C4-2B (cell line): ENCODE measurements at regions not wholly inside any gene's neighbourhood (a gene's known extent, or its start where the extent isn't known, plus 50 kb on each side); places are given as distances from the start of the nearest gene placed in this dataset.

Experiments used
- H3K27ac ChIP-seq: fragments of 450-650 bp; 2 replicates; pipeline ENCODE4 v1.5.1; 2017
- CTCF ChIP-seq: fragments of 450-650 bp; conservative IDR thresholded peaks from 2 replicates; pipeline ENCODE4 v1.5.1; 2017; ENCODE audit warnings: mild to moderate bottlenecking
- ZFX ChIP-seq: fragments of 450-650 bp; IDR thresholded peaks from 2 replicates; pipeline ENCODE4 v1.6.1; 2017

GRCh38 chr14:49954171-49954631, 61.3 kb downstream of the ARF6 start:
- H3K27ac ChIP-seq = no peak overlapping the region
- no peak for TF ChIP-seq CTCF
- TF ChIP-seq ZFX = no peak

DNA sequence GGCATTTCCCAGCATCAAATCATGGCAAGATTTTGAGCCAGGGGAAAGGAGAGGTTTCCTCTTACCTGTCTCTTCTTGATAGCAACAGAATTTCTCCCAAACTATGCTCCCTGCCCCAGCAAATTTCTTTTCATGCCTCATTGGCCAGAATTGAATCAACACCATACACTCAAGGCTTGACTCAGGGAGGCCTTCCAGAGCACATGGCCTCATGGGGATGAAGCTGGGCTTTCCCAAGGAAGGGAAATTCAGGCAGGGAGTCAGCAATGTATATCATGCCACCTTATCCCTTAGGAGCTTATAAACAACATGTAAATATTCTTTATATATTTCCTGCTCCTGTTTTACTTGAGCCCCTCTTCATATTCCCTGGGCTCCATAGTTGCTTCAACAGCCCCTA, 62.1 kb downstream of the ARF6 start:
- no peak for TF ChIP-seq CTCF
- no peak for TF ChIP-seq ZFX
- no peak overlapping the region for H3K27ac ChIP-seq

DNA sequence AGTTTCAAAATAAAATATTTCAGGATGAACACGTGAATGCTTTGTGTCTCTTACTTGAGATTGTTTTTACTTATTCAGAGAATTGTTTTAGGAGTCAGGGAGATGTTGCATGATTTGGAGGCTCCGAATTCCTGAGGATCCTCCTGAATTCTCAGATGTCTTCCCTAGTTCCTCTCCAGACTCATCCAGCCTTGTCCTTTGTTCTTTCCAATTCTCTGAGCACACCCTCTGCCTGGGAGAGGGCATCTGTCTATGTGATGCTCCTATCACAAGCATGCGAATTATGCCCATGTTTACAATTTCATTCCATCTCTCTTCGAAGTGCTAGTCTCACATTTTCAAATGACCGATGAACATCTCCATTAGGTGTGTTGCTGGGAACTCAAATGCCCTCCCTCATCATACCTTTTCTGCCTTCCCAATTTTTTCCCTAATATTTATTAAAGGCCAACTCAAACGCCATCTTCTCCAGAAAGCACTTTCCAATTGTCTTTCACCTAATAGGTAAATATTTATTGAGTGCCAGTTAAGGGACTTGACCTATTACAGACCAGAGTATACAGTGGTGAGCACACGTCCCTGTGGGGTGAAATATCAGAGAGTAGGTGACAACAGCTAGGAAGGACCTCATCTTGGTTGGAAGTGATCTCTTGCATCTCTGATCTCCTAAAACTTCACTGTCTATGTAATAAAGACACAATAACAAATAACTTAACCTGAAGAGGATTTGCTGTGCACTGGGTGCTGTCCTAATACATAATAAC, 64.4 kb downstream of the ARF6 start:
- TF ChIP-seq CTCF (no peak), ZFX (no peak)
- no peak overlapping the region for H3K27ac ChIP-seq

GRCh38 chr14:49959822-49960408, 67.0 kb downstream of the ARF6 start:
- TF ChIP-seq ZFX = no peak
- no peak for TF ChIP-seq CTCF
- H3K27ac ChIP-seq = no peak overlapping the region

DNA sequence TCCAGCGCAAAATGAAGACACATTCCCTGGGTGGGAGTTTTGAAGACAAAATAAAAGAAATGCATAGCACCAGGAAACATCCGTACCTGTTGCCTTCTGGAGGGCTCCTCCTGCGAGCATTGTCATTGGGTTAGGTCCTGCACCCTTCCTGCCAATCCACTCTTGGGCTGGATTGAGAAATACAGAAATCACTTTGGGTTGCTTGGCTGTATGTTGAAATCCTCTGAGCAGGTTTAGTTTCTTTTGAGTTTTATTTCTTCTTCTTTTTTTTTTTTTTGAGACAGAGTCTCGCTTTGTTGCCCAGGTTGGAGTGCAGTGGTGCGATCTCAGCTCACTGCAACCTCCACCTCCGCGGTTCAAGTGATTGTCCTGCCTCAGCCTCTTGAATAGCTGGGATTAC, 67.6 kb downstream of the ARF6 start:
- TF ChIP-seq ZFX (no peak), CTCF (no peak)
- peak overlapping the region; percentile 59 for H3K27ac ChIP-seq

DNA sequence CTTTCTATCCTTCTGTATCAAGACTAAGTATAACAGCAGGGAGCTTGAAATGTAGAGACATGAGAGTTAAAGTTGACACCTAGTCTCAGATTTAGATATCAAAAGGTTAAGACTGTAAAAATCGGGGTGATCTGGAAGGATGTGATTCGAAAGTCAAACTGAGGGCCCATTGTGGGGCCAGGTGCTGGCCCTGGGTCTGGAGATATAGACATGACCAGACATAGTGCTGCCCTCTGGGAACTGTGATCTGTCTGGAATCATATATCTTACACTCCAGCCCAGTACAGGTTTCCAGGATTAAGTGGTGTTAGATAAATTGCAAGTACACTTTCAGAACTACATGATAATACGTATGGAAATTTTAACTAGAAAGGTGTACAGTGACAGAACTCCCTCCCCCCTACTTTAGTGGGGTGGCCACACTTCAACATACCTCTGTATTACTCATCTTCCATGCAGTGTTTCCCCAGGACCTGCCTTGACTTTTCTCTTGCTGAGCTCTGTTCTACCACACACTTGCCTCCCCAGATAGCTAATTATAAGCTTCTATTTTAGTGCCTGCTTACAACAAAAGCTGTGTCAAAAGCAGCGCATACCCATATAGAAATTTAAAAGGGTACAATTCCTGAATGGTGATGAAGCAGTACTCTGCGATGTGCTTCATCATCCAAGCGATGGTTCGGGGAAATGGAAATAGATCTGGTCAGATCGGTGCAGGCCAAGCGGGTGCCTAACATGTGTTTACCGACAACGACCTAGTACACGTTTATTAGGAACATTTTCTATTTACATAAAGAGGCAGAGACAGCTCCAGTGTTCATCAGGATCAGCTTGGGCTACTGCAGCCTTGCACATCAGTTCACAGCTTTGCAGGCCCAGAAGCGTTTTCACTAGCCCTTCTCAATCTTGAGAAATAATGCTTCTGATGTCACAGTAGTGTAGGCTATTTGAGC, 68.7 kb downstream of the ARF6 start:
- no peak for TF ChIP-seq CTCF
- peak; percentile 41 for TF ChIP-seq ZFX
- peak overlapping the region; percentile 59; the same call in 1 of the 2 replicates for H3K27ac ChIP-seq
